C4-2B (cell line): ENCODE measurements at regions not wholly inside any gene's neighbourhood (a gene's known extent, or its start where the extent isn't known, plus 50 kb on each side); places are given as distances from the start of the nearest gene placed in this dataset.

ENCODE experiments used
- CTCF ChIP-seq: fragments of 450-650 bp; conservative IDR thresholded peaks from 2 replicates; pipeline ENCODE4 v1.5.1; 2017; ENCODE audit warnings: mild to moderate bottlenecking
- ZFX ChIP-seq: fragments of 450-650 bp; IDR thresholded peaks from 2 replicates; pipeline ENCODE4 v1.6.1; 2017

DNA sequence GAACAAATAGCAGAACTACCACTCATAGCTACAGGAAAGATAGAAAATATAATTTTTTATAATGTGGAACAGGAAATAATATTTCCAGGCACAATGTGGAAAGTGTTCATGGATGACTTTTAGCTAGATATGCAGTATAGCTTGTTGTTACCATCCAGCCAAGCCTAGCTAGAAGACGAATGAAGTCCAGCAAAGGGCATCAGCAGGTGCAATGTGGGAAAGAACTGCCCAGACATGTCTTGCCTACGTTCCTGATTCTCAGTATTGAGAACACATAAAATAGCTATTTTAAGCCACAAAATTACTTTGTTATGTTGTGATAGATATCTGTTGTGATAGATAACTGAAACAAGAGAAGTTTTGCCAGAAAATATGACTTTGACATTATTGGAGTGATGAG lies 1690.0 kb upstream of the LRRTM3 start:
- TF ChIP-seq CTCF = no peak
- no peak for TF ChIP-seq ZFX
